ENCODE measurements at regions not wholly inside any gene's neighbourhood (a gene's known extent, or its start where the extent isn't known, plus 50 kb on each side); places are given as distances from the start of the nearest gene placed in this dataset.

DNA sequence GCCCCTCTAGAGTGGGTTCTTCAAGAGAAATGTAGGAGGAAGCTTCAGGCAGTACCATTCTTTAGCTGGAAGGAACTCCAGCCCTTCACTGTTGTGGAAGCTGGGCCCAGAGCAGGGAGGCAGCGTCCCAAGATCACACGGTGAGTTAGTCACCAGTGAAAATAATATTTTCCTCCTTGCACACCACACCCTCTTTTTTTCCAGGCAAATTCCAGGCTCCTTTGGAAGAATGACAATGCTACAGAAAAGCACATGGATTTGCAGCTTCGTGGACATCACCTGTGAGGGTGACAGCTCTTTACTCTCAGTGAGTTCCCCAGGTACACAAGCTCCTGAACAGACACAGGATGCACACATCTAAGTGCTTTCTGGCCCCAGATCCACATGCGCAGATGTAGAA, 157.1 kb downstream of the COL6A3 start:
- H3K4me3 Mint-ChIP-seq: no peak overlapping the region
- no peaks in the 10 kb centered on the region for H3K36me3 Mint-ChIP-seq (ENCODE audit: low read depth)
- H3K4me1 Mint-ChIP-seq: peaks cover 37% of the 10 kb centered on the region
- H3K27ac Mint-ChIP-seq: peak overlapping the region; percentile 74 to 91 (median 74)
- no peaks in the 10 kb centered on the region for H3K9me3 Mint-ChIP-seq
- H3K27me3 Mint-ChIP-seq (ENCODE audit: low read depth): peaks cover 6% of the 10 kb centered on the region
- TF ChIP-seq, protein P1, sequence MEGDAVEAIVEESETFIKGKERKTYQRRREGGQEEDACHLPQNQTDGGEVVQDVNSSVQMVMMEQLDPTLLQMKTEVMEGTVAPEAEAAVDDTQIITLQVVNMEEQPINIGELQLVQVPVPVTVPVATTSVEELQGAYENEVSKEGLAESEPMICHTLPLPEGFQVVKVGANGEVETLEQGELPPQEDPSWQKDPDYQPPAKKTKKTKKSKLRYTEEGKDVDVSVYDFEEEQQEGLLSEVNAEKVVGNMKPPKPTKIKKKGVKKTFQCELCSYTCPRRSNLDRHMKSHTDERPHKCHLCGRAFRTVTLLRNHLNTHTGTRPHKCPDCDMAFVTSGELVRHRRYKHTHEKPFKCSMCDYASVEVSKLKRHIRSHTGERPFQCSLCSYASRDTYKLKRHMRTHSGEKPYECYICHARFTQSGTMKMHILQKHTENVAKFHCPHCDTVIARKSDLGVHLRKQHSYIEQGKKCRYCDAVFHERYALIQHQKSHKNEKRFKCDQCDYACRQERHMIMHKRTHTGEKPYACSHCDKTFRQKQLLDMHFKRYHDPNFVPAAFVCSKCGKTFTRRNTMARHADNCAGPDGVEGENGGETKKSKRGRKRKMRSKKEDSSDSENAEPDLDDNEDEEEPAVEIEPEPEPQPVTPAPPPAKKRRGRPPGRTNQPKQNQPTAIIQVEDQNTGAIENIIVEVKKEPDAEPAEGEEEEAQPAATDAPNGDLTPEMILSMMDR (IDR thresholded peaks at IDR 0.05; ENCODE audit: unreplicated experiment in 3 of 3): no peak

DNA sequence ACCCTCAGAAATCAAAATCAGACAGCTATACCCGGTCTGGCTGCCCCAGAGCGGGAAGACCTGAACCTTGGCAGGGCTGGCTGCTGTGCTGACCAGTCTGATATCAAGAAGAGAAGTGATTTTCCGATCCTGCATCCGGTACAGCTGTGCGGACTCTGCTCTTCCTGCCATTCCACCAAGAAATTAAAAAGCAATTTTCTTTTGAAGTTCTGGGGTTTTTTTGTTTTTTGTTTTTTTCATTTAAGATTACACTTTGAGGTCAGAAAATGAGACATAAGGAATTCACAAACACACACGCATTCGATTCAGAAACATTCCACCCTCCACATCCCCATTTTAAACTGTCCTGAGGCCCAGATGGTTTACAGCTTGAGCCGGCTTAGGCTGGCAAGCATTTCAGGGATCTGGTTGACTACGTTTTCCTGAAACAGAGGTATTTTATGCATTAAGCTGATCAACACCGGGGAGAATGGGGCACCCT, 156.5 kb downstream of the COL6A3 start:
- Mint-ChIP-seq H3K4me1 (peaks cover 37% of the 10 kb centered on the region), H3K36me3 (ENCODE audit: low read depth) (no peaks in the 10 kb centered on the region), H3K27me3 (ENCODE audit: low read depth) (peaks cover 6% of the 10 kb centered on the region), H3K27ac (peak overlapping the region; percentile 74 to 91 (median 85)), H3K9me3 (no peaks in the 10 kb centered on the region), H3K4me3 (no peak overlapping the region)
- TF ChIP-seq, protein P1 (IDR thresholded peaks at IDR 0.05; ENCODE audit: unreplicated experiment in 3 of 3): no peak

DNA sequence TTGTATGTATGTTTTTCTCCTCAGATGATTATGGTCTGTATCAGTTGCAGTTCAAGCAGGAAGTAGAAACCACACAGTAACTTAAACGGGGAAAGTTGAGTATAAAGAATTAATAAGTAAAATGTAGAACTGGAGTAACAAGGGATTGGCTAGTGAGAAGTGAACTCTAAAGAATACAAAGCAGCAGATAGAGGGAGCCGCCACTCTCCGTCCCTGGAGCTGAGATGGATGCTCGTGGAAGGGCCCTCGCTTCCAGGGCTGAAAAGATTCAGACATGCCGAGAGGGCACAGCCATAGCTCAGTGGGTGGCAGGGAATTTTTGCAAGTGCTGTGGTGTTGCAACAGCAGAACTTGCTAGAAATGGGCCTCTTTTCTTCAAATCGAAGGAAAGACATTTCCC, 155.8 kb downstream of the COL6A3 start:
- Mint-ChIP-seq H3K9me3 (no peaks in the 10 kb centered on the region), H3K36me3 (ENCODE audit: low read depth) (no peaks in the 10 kb centered on the region), H3K27ac (peak overlapping the region; percentile 74 to 91 (median 85)), H3K4me3 (no peak overlapping the region), H3K4me1 (peaks cover 37% of the 10 kb centered on the region), H3K27me3 (ENCODE audit: low read depth) (peaks cover 6% of the 10 kb centered on the region)
- TF ChIP-seq, protein P1 (IDR thresholded peaks at IDR 0.05; ENCODE audit: unreplicated experiment in 3 of 3): no peak

DNA sequence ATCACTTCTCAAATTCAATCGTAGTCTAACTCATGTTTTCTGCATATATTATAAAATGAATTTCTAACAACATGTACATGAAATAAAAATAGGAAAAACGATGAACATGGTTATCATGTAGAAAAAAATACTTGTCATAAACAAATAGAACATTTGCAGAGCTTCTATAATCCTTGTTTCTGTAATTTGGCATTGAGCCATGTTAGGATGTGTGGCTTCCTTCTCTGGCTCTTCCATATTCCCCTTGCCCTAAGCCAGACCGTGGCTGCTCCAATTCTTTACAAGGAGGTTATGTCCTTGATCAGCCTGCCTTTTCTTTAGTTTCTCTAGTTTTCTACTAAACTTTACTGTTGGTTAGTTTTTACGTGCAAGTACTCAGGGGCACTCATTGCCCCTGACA, 155.3 kb downstream of the COL6A3 start:
- peak overlapping the region in 2 of 3 experiments; percentile 40 to 63 for H3K27ac Mint-ChIP-seq
- H3K4me3 Mint-ChIP-seq: no peak overlapping the region
- TF ChIP-seq, protein P1 (IDR thresholded peaks at IDR 0.05; ENCODE audit: unreplicated experiment in 3 of 3): no peak
- peaks cover 37% of the 10 kb centered on the region for H3K4me1 Mint-ChIP-seq
- H3K36me3 Mint-ChIP-seq (ENCODE audit: low read depth): no peaks in the 10 kb centered on the region
- no peaks in the 10 kb centered on the region for H3K9me3 Mint-ChIP-seq
- peaks cover 6% of the 10 kb centered on the region for H3K27me3 Mint-ChIP-seq (ENCODE audit: low read depth)

DNA sequence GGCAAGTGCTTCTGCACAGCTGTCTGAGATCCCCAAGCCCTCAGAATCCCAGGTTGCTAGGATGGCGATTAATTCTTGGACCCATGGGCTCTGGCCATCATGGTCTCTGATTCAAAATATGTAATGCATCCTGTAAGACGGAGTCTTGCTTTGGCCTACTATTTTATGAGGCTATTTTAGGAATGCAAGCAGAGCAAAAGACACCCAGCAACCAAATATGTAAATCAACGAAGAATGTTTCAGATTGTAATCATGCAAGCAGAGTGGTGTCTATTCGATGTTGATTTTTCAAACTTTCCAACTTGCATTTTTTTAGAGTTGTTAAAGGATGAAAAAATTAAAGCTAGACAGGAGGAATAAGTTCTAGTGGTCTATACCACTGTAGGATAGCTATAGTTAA, 154.8 kb downstream of the COL6A3 start:
- TF ChIP-seq, protein P1 (IDR thresholded peaks at IDR 0.05; ENCODE audit: unreplicated experiment in 3 of 3): no peak
- H3K27me3 Mint-ChIP-seq (ENCODE audit: low read depth): peaks cover 6% of the 10 kb centered on the region
- no peaks in the 10 kb centered on the region for H3K36me3 Mint-ChIP-seq (ENCODE audit: low read depth)
- peak overlapping the region in 2 of 3 experiments; percentile 40 to 63 for H3K27ac Mint-ChIP-seq
- no peaks in the 10 kb centered on the region for H3K9me3 Mint-ChIP-seq
- H3K4me1 Mint-ChIP-seq: peaks cover 38% of the 10 kb centered on the region
- H3K4me3 Mint-ChIP-seq: no peak overlapping the region

DNA sequence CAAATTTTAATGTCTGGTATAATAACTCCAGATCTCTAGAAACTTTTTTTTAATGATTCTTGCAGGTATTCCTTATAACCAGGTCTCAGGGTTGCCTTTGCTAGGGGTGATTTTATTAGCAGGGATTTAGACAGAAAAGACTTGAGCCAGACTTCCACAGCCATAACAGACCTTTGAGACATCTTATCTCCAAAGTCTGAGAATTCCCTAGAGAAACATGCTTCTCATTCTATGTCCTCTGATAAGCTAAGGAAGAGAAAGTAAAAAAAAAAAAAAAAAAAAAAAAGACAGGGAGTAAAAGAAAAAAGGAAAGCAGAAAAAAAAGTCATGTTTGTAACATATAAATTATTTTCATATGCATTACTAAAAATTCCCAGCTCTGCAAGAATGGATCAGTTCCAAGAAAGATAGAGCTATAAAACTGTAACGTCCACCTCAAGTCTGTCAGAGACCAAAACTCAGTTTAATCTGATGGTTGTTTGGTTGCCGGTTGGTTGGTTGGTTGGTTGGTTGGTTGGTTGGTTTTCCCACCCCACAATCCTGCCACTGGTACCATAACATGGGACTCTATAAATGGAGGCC, 153.8 kb downstream of the COL6A3 start:
- peaks cover 6% of the 10 kb centered on the region for H3K27me3 Mint-ChIP-seq (ENCODE audit: low read depth)
- no peaks in the 10 kb centered on the region for H3K9me3 Mint-ChIP-seq
- H3K36me3 Mint-ChIP-seq (ENCODE audit: low read depth): no peaks in the 10 kb centered on the region
- TF ChIP-seq, protein P1 (IDR thresholded peaks at IDR 0.05; ENCODE audit: unreplicated experiment in 3 of 3): no peak
- peak overlapping the region; percentile 63 to 81 (median 76) for H3K27ac Mint-ChIP-seq
- H3K4me1 Mint-ChIP-seq: peaks cover 41% of the 10 kb centered on the region
- no peak overlapping the region for H3K4me3 Mint-ChIP-seq

All from nephron (organoid).